K562 (cell line): ENCODE measurements at regions not wholly inside any gene's neighbourhood (a gene's known extent, or its start where the extent isn't known, plus 50 kb on each side); places are given as distances from the start of the nearest gene placed in this dataset.

ENCODE experiments used
- ATAC-seq: fragments of 200-7000 bp; cut with Tn5 transposase; 3 replicates; pipeline ENCODE4 v1.9.1; 2020; ENCODE audit warnings: moderate library complexity
- BruUV-seq: library from RNA; stranded (reverse); fragments of 400-500 nt; replicated peaks from 2 replicates; lab custom pipeline; 2021; lab: Mats Ljungman, UMichigan
- CTCF ChIA-PET: fragments of 300-600 bp; formaldehyde crosslinking; extraction: SDS; loops from one replicate; lab custom pipeline; 2021; ENCODE audit warnings: low intra/inter-chr PET ratio; lab: Yijun Ruan, JAX
- POLR2A ChIA-PET: fragments of 300-600, 350-650 bp; sonication (Branson Sonifier 250); formaldehyde crosslinking; extraction: SDS; loops from one replicate; lab custom pipeline; 2021; ENCODE audit warnings: antibody characterized with exemption, inconsistent platforms; lab: Yijun Ruan, JAX
- DNase-seq, 4 experiments: peaks; one replicate each; pipeline versions ENCODE4 v3.0.0 to v3.0.0-alpha.2; 2011 to 2018; ENCODE audit warnings: low spot score in 3 of 4, mixed read lengths in 3 of 4; ENCODE audit errors: extremely low read depth in 1 of 4
- FAIRE-seq: peaks from 2 replicates; lab custom pipeline; 2011; peaks lifted over from hg19 to GRCh38; lab: Jason Lieb, UNC
- H2AFZ ChIP-seq: 2 replicates; pipeline ENCODE4 v1.6.0; 2011; ENCODE audit warnings: low read depth, low read length, control low read depth, inconsistent platforms
- H3K27ac ChIP-seq: fragments of 200-600 bp; 3 replicates; pipeline ENCODE4 v1.8.0; 2011; ENCODE audit warnings: low read depth, mild to moderate bottlenecking, control low read depth, inconsistent platforms, low read length, moderate library complexity, mixed read lengths; ENCODE audit errors: extremely low read depth
- H3K27me3 ChIP-seq, 2 experiments: fragments of 300-600 bp in 1 of 2; 2 replicates in 1 of 2; 3 replicates in 1 of 2; pipeline versions ENCODE4 v1.6.0 to v1.8.0; 2011; ENCODE audit warnings: inconsistent platforms in 2 of 2, low read length in 2 of 2, mild to moderate bottlenecking in 1 of 2, mixed read lengths in 1 of 2, moderate library complexity in 1 of 2; ENCODE audit not compliant: control insufficient read depth in 2 of 2, insufficient read depth in 2 of 2
- H3K36me3 ChIP-seq: fragments of 300-600 bp; 3 replicates; pipeline ENCODE4 v1.8.0; 2011; ENCODE audit warnings: mild to moderate bottlenecking, low read length, inconsistent platforms; ENCODE audit not compliant: control insufficient read depth, insufficient read depth
- H3K4me1 ChIP-seq, 2 experiments: fragments of 200-600 bp in 1 of 2; replicated peaks in 1 of 2; 2 replicates in 1 of 2; 3 replicates in 1 of 2; pipeline versions ENCODE4 v1.5.1 to v1.8.0; 2011; ENCODE audit warnings: inconsistent platforms in 2 of 2, low read length in 2 of 2, mild to moderate bottlenecking in 1 of 2, mixed read lengths in 1 of 2, moderate library complexity in 1 of 2; ENCODE audit not compliant: control insufficient read depth in 2 of 2, insufficient read depth in 2 of 2
- H3K4me2 ChIP-seq: 2 replicates; pipeline ENCODE4 v1.6.1; 2011; ENCODE audit warnings: low read length, control low read depth, inconsistent platforms, mixed read lengths; ENCODE audit not compliant: insufficient read depth
- H3K4me3 ChIP-seq: fragments of 200-600 bp; sonication (generic), shearing (Covaris generic); 2 replicates; pipeline ENCODE4 v1.5.1; 2016; ENCODE audit warnings: control low read depth, inconsistent platforms
- H3K79me2 ChIP-seq: fragments of 200-600 bp; 3 replicates; pipeline ENCODE4 v1.8.0; 2011; ENCODE audit warnings: low read length, inconsistent platforms; ENCODE audit not compliant: control insufficient read depth, insufficient read depth
- H3K9ac ChIP-seq, 2 experiments: 2 replicates each; pipeline versions ENCODE4 v1.6.0 to v1.6.1; 2011; ENCODE audit warnings: low read depth in 2 of 2, low read length in 2 of 2, control low read depth in 1 of 2, inconsistent platforms in 1 of 2, mild to moderate bottlenecking in 1 of 2, mixed read lengths in 1 of 2; ENCODE audit not compliant: insufficient read depth in 1 of 2
- H3K9me1 ChIP-seq: one replicate; pipeline ENCODE4 v1.6.0; 2011; ENCODE audit warnings: inconsistent platforms, mild to moderate bottlenecking, low read length, moderate library complexity; ENCODE audit not compliant: control insufficient read depth, insufficient read depth
- H3K9me3 ChIP-seq: replicated peaks from 2 replicates; pipeline ENCODE4 v1.5.1; 2011; ENCODE audit warnings: low read depth, low read length, inconsistent platforms; ENCODE audit not compliant: control insufficient read depth, insufficient read depth
- H4K20me1 ChIP-seq: replicated peaks from 2 replicates; pipeline ENCODE4 v1.6.1; 2011; ENCODE audit warnings: low read length, inconsistent platforms, mixed read lengths; ENCODE audit not compliant: control insufficient read depth, insufficient read depth
- FOXK2 ChIP-seq, 2 experiments: fragments of 450-650 bp; IDR thresholded peaks in 1 of 2; conservative IDR thresholded peaks in 1 of 2; 2 replicates each; pipeline ENCODE4 v1.6.1; 2016; ENCODE audit warnings: low read depth in 2 of 2, mild to moderate bottlenecking in 1 of 2
- GTF2E2 ChIP-seq: fragments of 200-800 bp; sonication (Bioruptor generic); IDR thresholded peaks from 2 replicates; pipeline ENCODE4 v1.6.1; 2016; ENCODE audit warnings: missing genetic modification characterization, missing compliant biosample characterization
- HDAC3 ChIP-seq: fragments of 450-650 bp; IDR thresholded peaks from 2 replicates; pipeline ENCODE4 v1.6.1; 2018; ENCODE audit warnings: borderline replicate concordance, mild to moderate bottlenecking, moderate library complexity; ENCODE audit not compliant: partially characterized antibody
- HSF4 ChIP-seq: fragments of 250-450 bp; sonication (Bioruptor Pico); IDR thresholded peaks from 2 replicates; pipeline ENCODE4 v2.1.2; 2022; ENCODE audit warnings: mild to moderate bottlenecking, moderate library complexity, borderline replicate concordance
- MEF2D ChIP-seq: conservative IDR thresholded peaks from 2 replicates; pipeline ENCODE4 v1.6.1; 2016; ENCODE audit warnings: low read depth, missing genetic modification characterization, missing compliant biosample characterization
- RBM39 ChIP-seq: fragments of 200-400 bp; formaldehyde crosslinking; optimal IDR thresholded peaks from 2 replicates; pipeline ENCODE3; 2018; ENCODE audit warnings: low read depth, low read length
- SIX5 ChIP-seq, 2 experiments: IDR thresholded peaks; 2 replicates each; pipeline ENCODE4 v1.6.1; 2011; ENCODE audit warnings: low read length in 2 of 2, borderline replicate concordance in 1 of 2, low read depth in 1 of 2, mild to moderate bottlenecking in 1 of 2, moderate library complexity in 1 of 2; ENCODE audit not compliant: insufficient read depth in 1 of 2
- STAG1 ChIP-seq: sonication (generic); formaldehyde crosslinking; IDR thresholded peaks from 2 replicates; pipeline ENCODE4 v1.5.0; 2020; ENCODE audit warnings: missing genetic modification reagents, borderline replicate concordance
- ZNF165 ChIP-seq: fragments of 250-450 bp; sonication (Bioruptor Pico); IDR thresholded peaks from 2 replicates; pipeline ENCODE4 v1.4.0; 2020; ENCODE audit warnings: borderline replicate concordance
- WGBS: fragments of 100-300 bp; shearing (Covaris generic); methylation state at CpG from one replicate; pipeline ENCODE4 v1.1.6; 2016; ENCODE audit warnings: low coverage, mixed read lengths; ENCODE audit not compliant: insufficient coverage; ENCODE audit errors: missing lambda C conversion rate; 5-methylcytosine and 5-hydroxymethylcytosine counted together
- in situ Hi-C: fragments of 300-500 bp; cut with MboI; formaldehyde crosslinking; loops from 4 replicates; pipeline ENCODE4 v1.15.0; 2018; ENCODE audit warnings: inconsistent platforms, mixed read lengths
- intact Hi-C: fragments of 100-400 bp; cut with micrococcal nuclease; formaldehyde crosslinking; loops from 2 replicates; pipeline ENCODE4 v1.14.2; 2022
- TF ChIP-seq, protein P1 (sequence below): sonication (generic); formaldehyde crosslinking; IDR thresholded peaks from 2 replicates; pipeline ENCODE4 v1.8.0; 2022; ENCODE audit warnings: missing genetic modification reagents, mild to moderate bottlenecking, moderate library complexity, borderline replicate concordance
- TF ChIP-seq, protein P2 (sequence below): fragments of 450-650 bp; conservative IDR thresholded peaks from 2 replicates; pipeline ENCODE4 v1.6.1; 2016; ENCODE audit warnings: missing genetic modification characterization, low read depth, mild to moderate bottlenecking, missing compliant biosample characterization, moderate library complexity
- TF ChIP-seq, protein P3 (sequence below): fragments of 250-450 bp; sonication (Bioruptor Pico); IDR thresholded peaks from 2 replicates; pipeline ENCODE4 v1.5.0; 2020; ENCODE audit warnings: mild to moderate bottlenecking, borderline replicate concordance
- TF ChIP-seq, protein P4 (sequence below): sonication (generic); formaldehyde crosslinking; IDR thresholded peaks from 2 replicates; pipeline ENCODE4 v1.8.0; 2022; ENCODE audit warnings: mild to moderate bottlenecking, low read depth, missing genetic modification reagents
- TF ChIP-seq, protein P5 (sequence below): sonication (generic); formaldehyde crosslinking; IDR thresholded peaks from 2 replicates; pipeline ENCODE4 v1.8.0; 2022; ENCODE audit warnings: mild to moderate bottlenecking, missing genetic modification reagents

DNA sequence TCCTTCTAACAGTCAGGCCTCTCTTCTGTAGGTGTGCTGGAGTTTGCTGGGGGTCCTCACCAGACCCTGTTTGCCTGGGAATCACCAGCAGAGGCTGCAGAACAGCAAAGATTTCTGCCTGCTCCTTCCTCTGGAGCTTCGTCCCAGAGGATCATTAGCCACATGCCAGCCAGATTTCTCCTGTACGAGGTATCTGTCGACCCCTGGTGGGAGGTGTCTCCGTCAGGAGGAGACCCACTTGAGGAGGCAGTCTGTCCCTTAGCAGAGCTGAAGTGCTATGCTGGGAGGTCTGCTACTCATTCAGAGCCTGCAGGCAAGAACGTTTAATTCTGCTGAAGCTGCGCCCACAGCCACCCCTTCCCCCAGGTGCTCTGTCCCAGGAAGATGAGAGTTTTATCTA is 611.1 kb upstream of the COBL start:
- no peaks in the 10 kb centered on the region for H3K4me1 ChIP-seq
- no peak for FAIRE-seq
- in situ Hi-C loops (no loop called here), intact Hi-C loops (no loop called here)
- H3K36me3 ChIP-seq: no peaks in the 10 kb centered on the region
- no peak for DNase-seq
- TF ChIP-seq, protein P1, sequence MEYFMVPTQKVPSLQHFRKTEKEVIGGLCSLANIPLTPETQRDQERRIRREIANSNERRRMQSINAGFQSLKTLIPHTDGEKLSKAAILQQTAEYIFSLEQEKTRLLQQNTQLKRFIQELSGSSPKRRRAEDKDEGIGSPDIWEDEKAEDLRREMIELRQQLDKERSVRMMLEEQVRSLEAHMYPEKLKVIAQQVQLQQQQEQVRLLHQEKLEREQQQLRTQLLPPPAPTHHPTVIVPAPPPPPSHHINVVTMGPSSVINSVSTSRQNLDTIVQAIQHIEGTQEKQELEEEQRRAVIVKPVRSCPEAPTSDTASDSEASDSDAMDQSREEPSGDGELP (CRISPR knock-in tag): no peak
- no peak for TF ChIP-seq HDAC3
- no peak for TF ChIP-seq SIX5 (IDR thresholded peaks at IDR 0.05; ENCODE audit: borderline replicate concordance in 1 of 2, insufficient read depth in 1 of 2, low read depth in 1 of 2, low read length in 2 of 2)
- TF ChIP-seq, protein P2, sequence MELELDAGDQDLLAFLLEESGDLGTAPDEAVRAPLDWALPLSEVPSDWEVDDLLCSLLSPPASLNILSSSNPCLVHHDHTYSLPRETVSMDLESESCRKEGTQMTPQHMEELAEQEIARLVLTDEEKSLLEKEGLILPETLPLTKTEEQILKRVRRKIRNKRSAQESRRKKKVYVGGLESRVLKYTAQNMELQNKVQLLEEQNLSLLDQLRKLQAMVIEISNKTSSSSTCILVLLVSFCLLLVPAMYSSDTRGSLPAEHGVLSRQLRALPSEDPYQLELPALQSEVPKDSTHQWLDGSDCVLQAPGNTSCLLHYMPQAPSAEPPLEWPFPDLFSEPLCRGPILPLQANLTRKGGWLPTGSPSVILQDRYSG (tag): no peak
- no peak for TF ChIP-seq ZNF165
- TF ChIP-seq, protein P3, sequence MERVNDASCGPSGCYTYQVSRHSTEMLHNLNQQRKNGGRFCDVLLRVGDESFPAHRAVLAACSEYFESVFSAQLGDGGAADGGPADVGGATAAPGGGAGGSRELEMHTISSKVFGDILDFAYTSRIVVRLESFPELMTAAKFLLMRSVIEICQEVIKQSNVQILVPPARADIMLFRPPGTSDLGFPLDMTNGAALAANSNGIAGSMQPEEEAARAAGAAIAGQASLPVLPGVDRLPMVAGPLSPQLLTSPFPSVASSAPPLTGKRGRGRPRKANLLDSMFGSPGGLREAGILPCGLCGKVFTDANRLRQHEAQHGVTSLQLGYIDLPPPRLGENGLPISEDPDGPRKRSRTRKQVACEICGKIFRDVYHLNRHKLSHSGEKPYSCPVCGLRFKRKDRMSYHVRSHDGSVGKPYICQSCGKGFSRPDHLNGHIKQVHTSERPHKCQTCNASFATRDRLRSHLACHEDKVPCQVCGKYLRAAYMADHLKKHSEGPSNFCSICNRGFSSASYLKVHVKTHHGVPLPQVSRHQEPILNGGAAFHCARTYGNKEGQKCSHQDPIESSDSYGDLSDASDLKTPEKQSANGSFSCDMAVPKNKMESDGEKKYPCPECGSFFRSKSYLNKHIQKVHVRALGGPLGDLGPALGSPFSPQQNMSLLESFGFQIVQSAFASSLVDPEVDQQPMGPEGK (CRISPR knock-in tag): no peak
- no peak for TF ChIP-seq HSF4
- no peak for TF ChIP-seq RBM39
- TF ChIP-seq STAG1 (CRISPR knock-in tag): no peak
- TF ChIP-seq, protein P4, sequence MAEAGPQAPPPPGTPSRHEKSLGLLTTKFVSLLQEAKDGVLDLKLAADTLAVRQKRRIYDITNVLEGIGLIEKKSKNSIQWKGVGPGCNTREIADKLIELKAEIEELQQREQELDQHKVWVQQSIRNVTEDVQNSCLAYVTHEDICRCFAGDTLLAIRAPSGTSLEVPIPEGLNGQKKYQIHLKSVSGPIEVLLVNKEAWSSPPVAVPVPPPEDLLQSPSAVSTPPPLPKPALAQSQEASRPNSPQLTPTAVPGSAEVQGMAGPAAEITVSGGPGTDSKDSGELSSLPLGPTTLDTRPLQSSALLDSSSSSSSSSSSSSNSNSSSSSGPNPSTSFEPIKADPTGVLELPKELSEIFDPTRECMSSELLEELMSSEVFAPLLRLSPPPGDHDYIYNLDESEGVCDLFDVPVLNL (CRISPR knock-in tag): no peak
- TF ChIP-seq GTF2E2 (tag): no peak
- TF ChIP-seq MEF2D: no peak
- TF ChIP-seq, protein P5, sequence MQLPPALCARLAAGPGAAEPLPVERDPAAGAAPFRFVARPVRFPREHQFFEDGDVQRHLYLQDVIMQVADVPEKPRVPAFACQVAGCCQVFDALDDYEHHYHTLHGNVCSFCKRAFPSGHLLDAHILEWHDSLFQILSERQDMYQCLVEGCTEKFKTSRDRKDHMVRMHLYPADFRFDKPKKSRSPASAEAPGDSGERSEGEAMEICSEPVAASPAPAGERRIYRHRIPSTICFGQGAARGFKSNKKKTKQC: no peak
- no peak for TF ChIP-seq FOXK2 (conservative IDR thresholded peaks at IDR 0.05 in 1 of 2, IDR thresholded peaks at IDR 0.05 in 1 of 2; ENCODE audit: low read depth in 2 of 2)
- no peak for ATAC-seq
- H3K27ac ChIP-seq: no peak overlapping the region
- no peak overlapping the region for H3K9ac ChIP-seq
- no peak overlapping the region for H3K4me2 ChIP-seq
- CTCF ChIA-PET: no interaction called here
- no peaks in the 10 kb centered on the region for H3K9me3 ChIP-seq
- no peaks in the 10 kb centered on the region for H3K9me1 ChIP-seq
- H3K27me3 ChIP-seq: no peaks in the 10 kb centered on the region
- no peaks in the 10 kb centered on the region for H3K79me2 ChIP-seq
- H3K4me3 ChIP-seq: no peak overlapping the region
- H2AFZ ChIP-seq: no peak overlapping the region
- BruUV-seq: no TSS peak
- H4K20me1 ChIP-seq: no peaks in the 10 kb centered on the region
- POLR2A ChIA-PET: no interaction called here
- 0% methylated on average over 5 of the region's 6 CpGs for WGBS
